ENCODE measurements at regions not wholly inside any gene's neighbourhood (a gene's known extent, or its start where the extent isn't known, plus 50 kb on each side); places are given as distances from the start of the nearest gene placed in this dataset.

DNA sequence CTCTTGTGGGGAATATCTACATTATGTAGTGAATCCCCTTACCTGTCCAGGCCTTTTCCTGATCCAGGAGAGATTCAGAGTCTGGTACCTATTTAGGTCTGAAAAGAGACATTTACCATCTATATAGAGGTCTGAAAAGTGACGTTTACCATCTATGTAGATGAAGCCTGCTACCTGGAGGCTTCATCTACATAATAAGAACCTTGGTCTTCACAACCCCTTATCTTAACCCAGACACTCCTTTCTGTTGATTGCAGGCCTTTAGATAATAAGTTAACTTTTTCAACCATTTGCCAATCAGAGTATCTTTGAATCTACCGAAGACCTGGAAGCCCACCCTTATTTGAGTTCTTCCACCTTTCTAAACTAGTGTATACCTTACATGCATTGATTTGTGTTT lies 113.0 kb upstream of the DMRT1 start:
- TF ChIP-seq EZH2 (IDR thresholded peaks at IDR 0.05; ENCODE audit: low read length, missing control alignments) (no peak), CTCF (conservative IDR thresholded peaks at IDR 0.05 in 1 of 2, IDR thresholded peaks at IDR 0.05 in 1 of 2; ENCODE audit: low read depth in 1 of 2, low read length in 2 of 2) (no peak)

All from fibroblast of lung (primary cell).